KOPT-K1 (cell line): ENCODE measurements at regions not wholly inside any gene's neighbourhood (a gene's known extent, or its start where the extent isn't known, plus 50 kb on each side); places are given as distances from the start of the nearest gene placed in this dataset.
"Not testable (repeated sequence)": the region's sequence is repeated elsewhere in the genome, so short reads cannot be mapped to it uniquely, and the experiment has no call there.

Source experiments
- H3K27ac ChIP-seq: fragments of 200-600 bp; sonication (generic); 2 replicates; pipeline ENCODE4 v1.5.1; 2016; ENCODE audit warnings: antibody characterized with exemption, mild to moderate bottlenecking, low read depth, low read length; ENCODE audit not compliant: poor library complexity, severe bottlenecking
- H3K36me3 ChIP-seq: fragments of 200-600 bp; sonication (generic); 2 replicates; pipeline ENCODE4 v1.5.1; 2017; ENCODE audit warnings: antibody characterized with exemption, mild to moderate bottlenecking, low read length, moderate library complexity; ENCODE audit not compliant: insufficient read depth
- H3K9me3 ChIP-seq: fragments of 200-600 bp; sonication (generic); 2 replicates; pipeline ENCODE4 v1.5.1; 2017; ENCODE audit warnings: antibody characterized with exemption, low read length, mild to moderate bottlenecking; ENCODE audit not compliant: insufficient read depth, poor library complexity, severe bottlenecking

DNA sequence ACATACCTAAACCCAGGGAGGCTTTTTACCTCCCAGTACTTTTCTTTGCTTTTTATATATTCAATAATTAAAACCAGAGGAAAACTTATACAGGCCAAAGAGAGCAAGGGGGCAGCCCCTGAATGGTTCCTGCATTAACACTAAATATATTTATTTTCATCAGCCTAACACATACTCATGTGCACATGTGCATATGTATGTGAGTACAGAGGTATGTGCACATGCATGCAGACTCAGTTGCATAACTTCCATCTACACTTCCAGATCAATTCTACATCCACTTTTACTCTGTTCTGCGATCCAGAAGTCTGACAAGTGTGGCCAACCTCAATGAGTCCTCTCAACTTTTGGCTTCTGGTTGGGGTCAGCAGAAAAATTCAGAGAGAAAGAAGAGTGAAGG lies 794.2 kb downstream of the DHX35 start:
- Histone ChIP-seq H3K36me3 (no peaks in the 10 kb centered on the region), H3K27ac (no peak overlapping the region), H3K9me3 (no peaks in the 10 kb centered on the region)

GRCh38 chr20:39752262-39752876 lies 790.2 kb downstream of the DHX35 start:
- Histone ChIP-seq H3K9me3 (peaks cover 15% of the 10 kb centered on the region), H3K36me3 (no peaks in the 10 kb centered on the region), H3K27ac (no peak overlapping the region)

- no peaks in the 10 kb centered on the region for H3K36me3 ChIP-seq
- peaks cover 15% of the 10 kb centered on the region for H3K9me3 ChIP-seq
- H3K27ac ChIP-seq, result no peak overlapping the region
These were observed 789.5 kb downstream of the DHX35 start for GRCh38 chr20:39751557-39752137.

- Histone ChIP-seq H3K27ac (no peak overlapping the region), H3K9me3 (peaks cover 15% of the 10 kb centered on the region), H3K36me3 (no peaks in the 10 kb centered on the region)
These were observed 783.2 kb downstream of the DHX35 start for GRCh38 chr20:39745380-39745779.

DNA sequence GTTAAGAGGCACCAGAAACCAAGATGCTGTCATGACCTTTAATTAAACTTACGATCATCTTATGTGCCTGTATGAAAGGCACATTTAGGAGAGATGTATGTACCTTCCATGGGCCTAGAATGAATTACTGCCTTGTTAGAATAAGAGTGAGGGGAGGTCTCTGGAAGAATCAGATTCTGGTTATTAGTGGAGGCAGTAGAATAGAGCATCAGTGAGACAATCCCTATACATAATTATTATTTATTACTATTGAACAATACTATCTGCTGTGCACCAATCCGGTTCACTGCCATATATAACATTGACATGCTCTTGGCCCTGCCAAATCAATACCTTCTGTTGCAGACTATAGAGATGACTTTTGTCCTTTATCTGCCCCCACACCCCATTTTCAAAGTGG lies 776.5 kb downstream of the DHX35 start:
- Histone ChIP-seq H3K27ac (no peak overlapping the region), H3K36me3 (no peaks in the 10 kb centered on the region), H3K9me3 (no peaks in the 10 kb centered on the region)

DNA sequence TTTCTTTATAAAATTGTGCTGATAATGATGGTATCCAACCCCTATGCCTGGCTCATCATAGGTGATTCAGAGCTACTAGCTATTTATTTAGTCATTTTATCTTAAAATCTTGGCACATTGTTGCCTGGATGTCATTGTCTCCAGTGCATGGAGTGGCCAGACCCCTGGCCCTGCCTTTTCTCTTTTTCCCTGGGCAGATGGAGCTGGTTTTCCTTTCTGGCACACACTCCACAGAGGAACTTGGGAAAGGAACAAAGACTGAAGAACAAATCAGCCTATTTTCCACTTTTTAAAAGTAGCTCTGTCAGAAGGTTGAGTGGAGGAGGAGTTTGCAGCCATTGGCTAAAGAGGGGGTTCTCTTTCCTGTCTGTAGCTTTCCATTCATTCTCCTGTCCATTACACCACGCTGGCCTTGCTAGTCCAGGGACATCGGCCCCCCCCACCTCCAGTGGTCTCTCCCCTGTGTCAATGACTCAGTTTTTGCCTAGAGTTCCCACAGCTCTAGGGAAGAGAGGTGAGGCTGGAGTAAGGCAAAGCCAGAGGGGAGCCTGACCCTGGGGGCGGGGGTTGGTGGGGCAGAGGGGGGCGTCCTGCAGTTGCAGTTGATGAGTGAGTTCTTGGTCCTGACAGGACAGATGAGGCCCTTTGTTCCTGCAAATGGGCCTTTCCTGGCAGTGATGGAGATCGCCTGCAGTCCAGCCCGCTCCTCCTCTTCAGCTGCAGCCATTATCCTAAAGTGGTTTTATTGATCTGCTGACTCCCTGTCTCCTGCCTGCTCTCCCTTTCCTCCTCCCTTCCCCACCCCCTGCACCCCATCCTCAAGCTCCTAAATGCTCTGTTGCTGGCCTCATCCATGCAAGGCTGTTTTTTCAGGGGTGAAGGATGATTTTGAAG lies 774.5 kb downstream of the DHX35 start:
- Histone ChIP-seq H3K36me3 (no peaks in the 10 kb centered on the region), H3K27ac (no peak overlapping the region), H3K9me3 (no peaks in the 10 kb centered on the region)

DNA sequence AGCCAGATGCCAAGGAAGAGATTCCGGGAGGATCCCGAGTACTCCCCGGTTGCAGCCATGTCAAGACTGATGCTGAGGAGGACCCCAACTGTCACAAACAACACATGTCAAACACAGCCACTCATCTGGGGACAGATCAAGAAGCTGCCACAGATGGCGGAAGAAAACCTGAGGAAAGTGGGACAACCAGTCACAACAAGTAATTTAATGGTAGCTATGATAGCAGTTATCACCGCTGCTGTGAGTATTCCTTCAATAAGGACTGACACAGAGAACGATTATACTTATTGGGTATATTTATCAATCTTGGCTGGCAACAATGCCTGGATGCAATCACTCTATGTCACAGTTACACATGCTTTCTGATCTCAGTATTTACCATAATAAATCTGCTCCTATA lies 763.4 kb downstream of the DHX35 start:
- peaks cover 27% of the 10 kb centered on the region for H3K9me3 ChIP-seq
- not testable (repeated sequence) for H3K27ac ChIP-seq, H3K36me3 ChIP-seq

- no peak overlapping the region for H3K27ac ChIP-seq
- H3K36me3 ChIP-seq, result no peaks in the 10 kb centered on the region
- no peaks in the 10 kb centered on the region for H3K9me3 ChIP-seq
These were observed 757.1 kb downstream of the DHX35 start for GRCh38 chr20:39719293-39719692.

DNA sequence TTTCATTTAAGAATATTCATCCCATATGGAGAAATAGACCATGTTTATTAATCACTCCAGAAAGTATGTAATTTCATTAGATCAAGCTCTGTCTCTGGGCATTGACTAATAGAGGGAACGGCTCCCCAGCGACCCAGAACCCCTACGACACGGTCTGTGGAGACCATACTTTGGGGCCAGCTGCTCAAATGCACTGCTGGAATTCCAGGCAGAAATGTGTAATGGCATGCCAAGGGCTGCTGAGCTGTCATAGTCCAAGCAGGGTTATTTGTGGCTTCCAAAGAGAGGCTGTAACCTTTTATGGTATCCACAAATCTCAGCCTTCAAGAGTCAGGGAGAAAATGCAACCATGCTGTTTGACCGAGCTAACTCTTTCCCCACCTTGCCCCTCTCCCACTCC lies 755.8 kb downstream of the DHX35 start:
- Histone ChIP-seq H3K9me3 (no peaks in the 10 kb centered on the region), H3K36me3 (no peaks in the 10 kb centered on the region), H3K27ac (no peak overlapping the region)

DNA sequence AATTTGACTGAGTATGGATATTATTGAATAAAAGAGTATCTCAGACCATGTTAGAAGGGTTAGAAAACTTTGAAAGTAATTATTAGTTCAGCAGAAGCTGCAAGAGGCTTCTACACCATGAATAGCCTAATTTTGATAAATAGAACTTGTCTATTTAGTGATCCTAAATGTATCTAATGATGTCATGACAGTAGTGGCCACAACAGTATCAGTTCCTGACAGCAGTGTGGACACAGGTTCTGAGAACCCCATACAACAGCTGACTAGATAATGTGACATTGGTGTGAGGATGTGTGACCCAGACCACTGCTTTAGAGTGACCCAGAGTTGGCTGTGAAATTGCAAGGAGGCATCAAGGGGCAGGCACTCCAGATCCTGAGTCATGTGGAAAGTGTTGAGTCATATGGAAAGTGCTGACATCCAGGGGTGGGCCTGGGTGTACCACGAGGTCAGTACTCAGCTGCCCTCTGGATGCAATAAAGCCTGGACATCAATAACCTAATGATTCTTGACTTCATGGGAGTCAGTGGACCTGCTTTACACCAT lies 754.7 kb downstream of the DHX35 start:
- Histone ChIP-seq H3K36me3 (no peaks in the 10 kb centered on the region), H3K27ac (no peak overlapping the region), H3K9me3 (no peaks in the 10 kb centered on the region)

GRCh38 chr20:39713076-39713840 lies 751.1 kb downstream of the DHX35 start:
- Histone ChIP-seq H3K27ac (no peak overlapping the region), H3K36me3 (no peaks in the 10 kb centered on the region), H3K9me3 (no peaks in the 10 kb centered on the region)

GRCh38 chr20:39706184-39706663 lies 744.1 kb downstream of the DHX35 start:
- Histone ChIP-seq H3K27ac (no peak overlapping the region), H3K36me3 (no peaks in the 10 kb centered on the region), H3K9me3 (no peaks in the 10 kb centered on the region)

GRCh38 chr20:39705032-39705431 lies 742.9 kb downstream of the DHX35 start:
- H3K36me3 ChIP-seq, result no peaks in the 10 kb centered on the region
- H3K9me3 ChIP-seq, result no peaks in the 10 kb centered on the region
- no peak overlapping the region for H3K27ac ChIP-seq

- not testable (repeated sequence) for H3K27ac ChIP-seq, H3K36me3 ChIP-seq, H3K9me3 ChIP-seq
These were observed 741.2 kb downstream of the DHX35 start for GRCh38 chr20:39703357-39703756.
